HL-60/S4 treated with retinoic acid at 250 ng/mL for 4 days and 3 days (cell line): ENCODE measurements at regions not wholly inside any gene's neighbourhood (a gene's known extent, or its start where the extent isn't known, plus 50 kb on each side); places are given as distances from the start of the nearest gene placed in this dataset.
"Not testable (repeated sequence)": the region's sequence is repeated elsewhere in the genome, so short reads cannot be mapped to it uniquely, and the experiment has no call there.

Source experiments
- in situ Hi-C: fragments of 300-500 bp; cut with MboI; formaldehyde crosslinking; loops from 2 replicates; pipeline ENCODE4 v1.7.0; 2022; ENCODE audit warnings: low sequenced_read_pairs

GRCh38 chr13:111657013-111657412, 336.6 kb downstream of the TEX29 start:
- in situ Hi-C loops = no loop called here

DNA sequence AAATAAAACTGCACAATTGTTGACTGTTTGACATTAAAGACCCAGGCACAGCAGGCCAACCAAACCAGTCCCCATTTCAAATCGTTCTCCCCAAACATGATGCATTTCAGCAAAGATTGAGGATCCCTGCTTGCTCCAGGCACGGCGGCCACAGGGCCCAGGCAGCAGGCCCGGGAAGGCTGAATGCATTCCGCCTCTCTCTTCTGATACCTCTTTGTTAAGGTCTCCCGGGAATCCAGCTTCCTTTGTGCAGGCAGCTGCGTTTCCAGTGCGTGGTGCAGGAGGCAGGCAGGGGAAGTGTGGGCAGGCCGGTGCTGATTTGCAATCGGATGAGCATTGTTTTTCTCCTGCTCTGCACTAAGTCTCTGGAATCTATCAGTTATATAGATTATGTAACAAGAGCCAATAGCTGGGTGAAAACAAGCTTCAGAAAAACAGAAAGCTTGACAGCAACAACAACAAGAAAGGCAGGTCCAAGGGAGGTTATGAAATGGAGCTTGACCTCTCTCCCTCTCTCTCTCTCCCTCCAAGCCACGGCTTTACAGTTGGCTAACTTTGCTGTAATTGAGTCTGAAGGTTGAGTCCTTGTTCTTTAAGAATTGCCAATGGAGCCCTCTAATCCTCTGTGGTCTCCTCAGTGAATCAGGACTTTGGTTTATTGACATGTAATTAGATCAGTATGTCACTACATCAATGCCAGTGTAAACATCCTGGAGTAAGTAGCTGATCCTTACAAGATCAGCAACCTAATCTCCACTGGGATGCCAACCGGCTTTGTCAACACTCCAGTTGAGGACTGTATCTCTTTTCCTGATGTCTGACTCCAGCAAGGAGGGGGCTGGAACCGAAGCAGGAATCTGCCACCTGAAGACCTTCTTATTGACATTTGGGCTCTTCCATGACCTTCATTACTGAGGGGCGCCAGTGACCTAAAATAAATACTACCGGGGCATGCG, 338.0 kb downstream of the TEX29 start:
- in situ Hi-C loops = no loop called here

DNA sequence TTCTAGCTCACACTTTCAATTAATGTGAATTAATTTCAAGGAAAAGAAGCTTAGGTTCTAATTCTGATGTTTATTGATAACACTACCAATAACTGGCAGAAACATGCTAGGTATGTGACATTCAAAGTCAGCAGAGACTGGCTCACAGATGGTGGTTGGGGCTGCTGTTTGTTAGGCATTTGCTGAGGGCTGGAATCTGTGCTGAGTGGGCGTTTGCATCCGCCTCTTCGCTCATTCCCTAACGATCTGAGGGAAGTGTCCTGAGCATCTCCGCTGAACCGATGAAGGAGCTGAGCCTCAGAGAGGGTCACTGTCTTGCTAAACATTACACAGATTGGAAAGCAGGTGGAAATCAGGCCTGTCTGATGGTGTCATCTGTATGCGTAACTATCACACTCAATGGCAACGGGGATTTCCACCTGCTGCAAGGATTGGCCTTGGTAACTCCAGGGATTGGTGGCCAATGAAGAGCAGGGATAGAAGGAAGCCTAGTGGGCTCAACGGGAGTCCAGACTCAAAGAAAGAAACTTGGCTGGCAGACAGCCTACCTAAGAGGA, 338.9 kb downstream of the TEX29 start:
- in situ Hi-C loops = no loop called here

- in situ Hi-C loops = no loop called here
These were observed 339.4 kb downstream of the TEX29 start for GRCh38 chr13:111659842-111660241.

- in situ Hi-C loops = no loop called here
These were observed 340.6 kb downstream of the TEX29 start for GRCh38 chr13:111661052-111661451.

DNA sequence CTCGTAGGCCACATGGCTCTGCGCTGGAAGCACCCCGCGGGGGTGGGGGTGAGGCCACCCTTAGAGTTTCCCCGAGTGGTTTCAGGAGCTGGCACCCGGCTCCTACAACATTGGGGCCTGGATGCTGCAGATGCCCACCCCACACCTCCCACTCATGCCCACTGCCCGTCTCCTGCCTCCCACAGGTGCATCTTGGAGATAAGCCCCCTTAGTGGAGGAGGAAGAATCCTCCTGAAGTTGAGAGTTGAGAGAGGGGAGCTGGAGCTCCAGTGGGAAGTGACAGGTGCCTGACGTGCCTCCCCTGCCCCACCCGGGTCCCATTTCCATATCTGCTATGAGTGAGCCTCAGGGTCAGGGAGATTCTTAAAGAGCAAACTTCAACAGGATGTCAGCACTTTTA, 341.3 kb downstream of the TEX29 start:
- in situ Hi-C loops = no loop called here

GRCh38 chr13:111662451-111662850, 342.0 kb downstream of the TEX29 start:
- in situ Hi-C loops = no loop called here

DNA sequence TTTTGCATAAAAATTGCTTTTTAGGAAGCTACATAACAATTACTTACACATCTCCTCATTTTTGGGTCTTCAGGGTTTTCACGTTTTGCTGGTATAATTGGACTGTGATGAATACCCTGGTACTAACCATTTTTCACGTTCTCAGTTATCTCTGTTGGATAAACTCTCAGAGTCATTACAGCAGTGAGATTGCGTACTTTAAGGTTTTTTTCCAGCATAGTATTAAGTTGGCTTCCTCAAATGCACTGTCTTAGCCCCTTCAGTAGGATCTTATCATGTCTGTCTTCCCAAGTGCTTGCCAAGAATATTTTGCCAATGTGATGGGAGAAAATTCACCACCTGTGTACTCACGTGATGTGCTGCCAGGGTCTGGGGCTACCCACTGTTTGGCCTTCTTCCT, 342.5 kb downstream of the TEX29 start:
- in situ Hi-C loops = no loop called here

- in situ Hi-C loops = no loop called here
These were observed 343.1 kb downstream of the TEX29 start for GRCh38 chr13:111663505-111663904.

DNA sequence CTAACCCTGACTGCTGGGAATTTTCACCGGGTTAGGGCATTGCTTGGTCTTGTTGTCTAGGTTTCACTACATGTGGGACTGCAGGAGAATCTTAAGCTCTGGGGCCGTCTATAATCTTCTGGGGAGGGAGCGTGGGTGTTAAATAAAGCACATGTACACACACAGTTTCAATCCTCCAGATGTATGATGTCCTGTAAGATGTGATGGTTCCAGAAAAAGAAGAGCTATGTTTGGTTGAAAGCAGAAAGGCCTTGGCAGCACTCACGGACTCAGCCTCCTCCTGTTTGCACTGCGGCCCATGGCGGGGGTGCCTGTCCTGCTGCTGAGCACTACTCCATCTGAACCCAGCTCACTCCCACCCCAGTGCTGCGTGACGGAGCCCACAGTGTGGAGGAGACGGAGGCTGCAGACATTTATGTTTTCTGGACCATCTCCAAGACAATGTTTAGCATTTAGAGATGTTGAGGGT, 343.5 kb downstream of the TEX29 start:
- in situ Hi-C loops = no loop called here

DNA sequence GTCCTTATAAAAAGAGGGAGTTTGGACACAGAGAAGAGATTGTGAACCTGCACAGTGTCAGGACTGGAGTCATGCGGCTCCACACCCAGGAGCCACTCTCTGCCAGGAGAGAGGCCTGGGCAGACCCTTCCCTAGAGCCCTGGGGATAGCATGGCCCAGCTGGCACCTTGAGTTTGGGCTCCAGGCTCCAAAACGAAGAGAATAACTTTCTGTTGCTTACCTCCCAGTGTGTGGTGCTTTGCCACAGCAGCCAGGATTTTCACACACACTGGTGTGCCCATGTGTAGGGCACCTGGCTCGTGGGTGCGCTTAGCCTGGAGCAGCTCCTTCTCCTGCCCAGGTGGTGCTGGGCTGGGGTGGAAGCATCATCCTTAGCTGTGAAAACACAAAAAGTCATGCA, 344.3 kb downstream of the TEX29 start:
- in situ Hi-C loops = no loop called here

DNA sequence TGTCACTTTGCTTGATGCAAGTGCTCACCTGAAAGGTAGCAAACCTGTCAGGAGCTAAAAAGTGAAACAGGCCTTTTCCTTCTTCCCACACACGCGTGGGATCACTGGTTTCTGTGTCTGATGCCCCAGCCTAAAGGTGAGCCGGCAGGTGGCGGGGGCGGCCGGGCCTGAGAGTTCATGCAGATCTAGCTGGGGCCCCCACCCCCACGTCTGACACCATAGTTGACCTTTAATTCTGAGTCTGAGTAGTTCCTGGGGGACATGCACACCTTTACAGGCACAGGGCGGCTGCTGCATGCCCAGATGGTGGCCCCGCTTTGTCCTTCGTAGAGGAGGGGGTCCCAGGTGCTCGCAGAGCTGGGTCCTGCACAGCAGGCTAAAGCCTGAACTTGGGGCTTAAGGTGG, 345.3 kb downstream of the TEX29 start:
- in situ Hi-C loops = no loop called here

GRCh38 chr13:111666164-111666776, 345.8 kb downstream of the TEX29 start:
- in situ Hi-C loops = no loop called here

DNA sequence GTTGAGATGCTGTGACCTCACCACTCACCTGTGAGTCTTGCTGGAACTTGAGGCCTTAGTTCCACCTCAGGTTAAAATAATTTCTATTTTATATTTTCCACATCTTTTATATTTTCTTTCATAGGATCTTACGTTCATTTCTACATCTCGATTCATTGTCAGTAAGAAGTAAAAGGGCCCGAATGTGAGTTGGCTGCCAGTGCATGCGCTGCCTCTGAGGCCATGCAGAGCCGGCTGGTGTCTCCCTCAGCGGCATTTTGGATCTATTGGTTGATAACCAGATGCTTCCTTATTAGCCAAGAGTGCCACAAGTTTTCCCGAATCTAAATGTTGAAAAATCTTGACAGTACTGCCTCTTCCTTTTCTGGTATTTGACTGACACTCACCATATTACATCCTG, 347.3 kb downstream of the TEX29 start:
- in situ Hi-C loops = no loop called here

- in situ Hi-C loops = no loop called here
These were observed 348.0 kb downstream of the TEX29 start for GRCh38 chr13:111668451-111668850.

DNA sequence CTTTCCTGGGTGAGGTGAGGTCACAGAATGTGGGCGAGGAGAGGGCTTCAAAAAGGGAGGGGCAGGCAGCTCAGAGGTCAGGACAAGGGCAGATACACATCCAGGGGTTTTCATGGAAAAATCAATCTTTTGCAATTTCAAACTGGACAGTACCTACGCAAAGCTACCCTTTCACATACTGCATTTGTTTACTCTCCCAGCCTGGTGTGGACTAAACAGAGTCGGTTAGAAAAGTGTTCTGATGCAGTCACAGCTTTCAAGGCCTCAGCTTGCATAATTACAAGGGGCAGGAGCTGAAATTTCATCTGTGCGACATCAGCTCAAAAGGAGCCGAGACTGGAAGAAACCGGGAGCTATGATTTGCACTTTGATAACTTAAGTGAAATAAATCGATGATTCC, 351.8 kb downstream of the TEX29 start:
- in situ Hi-C loops = not testable (repeated sequence)

GRCh38 chr13:111678120-111678882, 357.9 kb downstream of the TEX29 start:
- in situ Hi-C loops = not testable (repeated sequence)

DNA sequence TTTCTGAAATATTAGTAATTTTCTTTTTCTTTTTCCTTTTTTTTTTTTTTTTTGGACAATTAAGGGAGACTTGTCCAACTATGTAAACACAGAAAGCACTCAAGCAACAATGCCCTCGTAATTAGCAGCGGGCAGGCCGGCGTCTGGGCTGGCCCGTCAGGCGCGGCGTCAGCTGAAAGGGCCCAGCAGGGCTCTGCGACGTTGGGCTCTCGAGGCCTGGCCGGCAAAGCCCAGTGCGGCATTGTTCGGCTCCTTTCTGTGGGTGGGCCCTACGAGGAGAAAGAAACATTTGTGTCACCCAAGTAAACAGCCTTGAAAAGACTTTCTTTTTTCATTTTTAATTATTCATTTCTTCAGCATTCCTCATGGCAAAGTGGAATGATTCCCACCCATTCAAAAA, 359.2 kb downstream of the TEX29 start:
- in situ Hi-C loops = not testable (repeated sequence)

DNA sequence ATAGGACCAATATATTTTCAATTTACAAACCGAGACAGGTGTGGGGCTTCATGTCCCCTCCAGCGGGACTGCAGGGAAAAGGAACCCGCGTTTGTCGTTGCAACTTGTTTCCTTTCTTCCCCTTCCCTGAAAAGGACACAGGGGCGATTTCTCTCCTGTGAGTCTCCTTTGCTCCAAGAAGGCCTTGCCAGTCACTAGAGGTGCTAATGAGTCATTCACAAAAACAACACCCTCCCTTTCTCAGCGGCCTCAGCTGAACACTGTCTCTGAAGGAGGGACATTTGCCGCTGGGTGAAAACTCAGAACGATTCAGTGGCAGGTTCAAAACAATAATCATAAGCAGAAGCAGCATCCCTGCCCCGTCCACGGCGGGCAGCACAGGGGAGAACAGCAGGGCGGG, 359.7 kb downstream of the TEX29 start:
- in situ Hi-C loops = not testable (repeated sequence)

- in situ Hi-C loops = not testable (repeated sequence)
These were observed 371.6 kb downstream of the TEX29 start for GRCh38 chr13:111692028-111692427.

DNA sequence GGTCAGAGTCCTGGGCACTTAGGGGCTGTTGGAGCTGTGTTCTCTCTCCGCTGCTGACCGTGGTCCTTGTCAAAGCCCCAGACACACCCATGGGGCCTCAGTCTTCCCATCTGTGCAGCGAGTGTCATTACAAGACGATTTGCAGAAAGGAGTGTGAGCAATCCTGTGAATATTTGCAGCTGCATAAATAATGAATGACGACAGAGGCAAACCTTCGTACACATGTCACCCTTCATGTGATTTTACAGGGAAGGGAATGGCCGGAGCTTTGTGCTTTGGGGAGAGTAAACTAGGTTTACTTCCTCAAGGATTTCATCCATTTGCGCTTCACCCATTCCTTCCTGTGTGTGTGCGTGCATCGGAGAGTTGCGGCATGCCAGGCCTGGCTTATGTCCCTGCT, 370.8 kb upstream of the SOX1 start:
- in situ Hi-C loops = not testable (repeated sequence)
